IPS-11a (cell line): ENCODE measurements at regions not wholly inside any gene's neighbourhood (a gene's known extent, or its start where the extent isn't known, plus 50 kb on each side); places are given as distances from the start of the nearest gene placed in this dataset.

Experiments used
- H3K4me3 ChIP-seq: one replicate; pipeline ENCODE4 v1.5.1; 2013; ENCODE audit warnings: low read depth, low read length, control low read depth

- H3K4me3 ChIP-seq = no peak overlapping the region
These were observed 428.1 kb downstream of the PRDM2 start for GRCh38 chr1:14128096-14128495.

DNA sequence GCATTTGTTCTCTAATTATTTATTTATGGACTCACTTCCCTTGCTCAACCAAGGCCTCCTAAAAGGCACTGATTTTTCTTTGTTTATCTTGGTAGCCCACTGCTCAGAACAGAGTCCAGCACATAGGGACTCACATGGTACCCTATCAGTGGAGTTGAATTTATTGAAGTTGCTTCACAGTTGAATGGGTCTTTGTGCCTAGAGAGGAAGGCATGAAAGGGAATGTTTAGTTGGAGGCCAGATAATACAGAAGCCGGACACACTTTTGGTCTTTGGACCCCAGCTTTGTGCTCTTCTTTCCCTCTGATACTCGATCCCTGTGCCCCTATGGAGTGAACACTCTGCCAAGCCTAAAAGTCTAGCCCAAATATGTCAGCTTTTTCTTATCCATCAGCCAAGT lies 429.0 kb downstream of the PRDM2 start:
- H3K4me3 ChIP-seq = no peak overlapping the region

- H3K4me3 ChIP-seq = no peak overlapping the region
These were observed 435.1 kb downstream of the PRDM2 start for GRCh38 chr1:14135070-14135469.

DNA sequence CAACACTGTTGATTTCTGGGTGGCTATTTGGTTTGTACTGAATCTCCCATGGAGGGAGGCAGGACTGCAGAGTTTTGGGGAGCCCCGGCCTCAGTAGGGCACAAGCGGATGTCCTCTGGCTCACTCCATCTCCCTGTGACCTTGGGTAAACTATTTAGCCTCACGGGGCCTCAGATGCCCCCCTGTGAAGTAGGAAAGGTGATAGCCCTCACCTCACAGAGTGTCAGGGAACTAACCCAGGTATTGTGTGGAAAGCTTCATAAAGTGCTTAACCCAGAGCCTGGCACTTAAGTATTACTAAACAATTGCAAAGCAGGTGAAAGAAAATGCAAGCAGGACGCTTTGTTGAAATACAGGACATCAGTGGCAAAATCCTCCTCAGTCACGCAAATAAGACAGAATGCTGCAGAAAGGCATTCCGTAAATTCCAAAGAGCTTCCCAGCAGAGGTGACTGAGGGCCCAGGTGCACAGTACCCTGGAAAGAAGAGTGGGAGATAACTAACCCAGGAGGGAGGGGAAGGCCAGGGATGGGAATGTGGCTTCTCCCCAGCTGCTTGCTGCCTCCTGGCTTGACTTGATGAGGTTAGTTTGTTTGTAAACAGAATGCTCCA lies 436.3 kb downstream of the PRDM2 start:
- H3K4me3 ChIP-seq = no peak overlapping the region

GRCh38 chr1:14136881-14137280 lies 436.9 kb downstream of the PRDM2 start:
- H3K4me3 ChIP-seq = no peak overlapping the region

DNA sequence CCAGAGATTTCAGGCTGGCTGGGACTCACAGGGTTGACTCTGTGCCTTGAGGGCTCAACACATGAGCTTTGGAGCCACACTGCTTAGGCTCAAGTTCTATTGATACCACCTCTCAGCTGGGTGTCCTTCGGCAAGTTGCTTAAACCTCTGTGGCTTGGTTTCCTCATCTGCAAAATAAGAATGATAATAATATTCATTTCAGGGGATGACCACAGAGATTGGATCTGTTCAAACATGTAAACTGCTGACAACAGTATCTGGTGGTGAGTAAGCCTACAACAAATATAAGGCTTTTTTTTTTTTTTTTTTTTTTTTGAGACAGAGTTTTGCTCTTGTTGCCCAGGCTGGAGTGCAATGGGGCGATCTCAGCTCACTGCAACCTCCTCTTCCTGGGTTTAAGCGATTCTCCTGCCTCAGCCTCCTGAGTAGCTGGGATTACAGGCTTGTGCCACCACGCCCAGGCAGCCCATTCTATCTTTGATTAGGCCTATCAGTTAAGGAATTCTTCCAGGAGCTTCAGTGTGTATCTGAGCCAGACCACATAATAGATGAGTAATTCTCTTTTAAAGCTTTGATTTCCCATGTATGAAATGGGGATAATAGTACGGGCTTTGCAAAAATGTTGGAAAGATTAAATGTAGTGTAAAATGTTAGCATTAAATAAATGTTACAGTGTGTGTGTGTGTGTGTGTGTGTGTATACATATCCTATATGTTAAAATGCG lies 437.6 kb downstream of the PRDM2 start:
- no peak overlapping the region for H3K4me3 ChIP-seq

DNA sequence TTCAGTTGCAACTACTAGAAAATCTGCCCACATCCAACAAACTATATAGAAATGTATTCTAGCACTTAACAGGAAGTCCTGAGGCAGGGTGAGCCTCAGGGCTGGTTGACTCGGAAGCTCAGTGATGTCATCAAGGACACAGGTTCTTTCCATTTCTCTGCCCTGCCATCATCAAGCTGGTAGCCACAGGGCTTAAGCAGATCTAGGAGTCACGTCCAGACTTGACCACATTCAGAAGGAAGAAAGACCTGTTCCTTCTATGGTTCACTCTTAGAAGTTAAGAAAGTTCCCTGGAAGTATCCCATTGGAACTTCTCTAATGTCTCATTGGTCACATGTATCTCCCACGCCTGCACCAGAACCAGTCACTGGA lies 438.1 kb downstream of the PRDM2 start:
- no peak overlapping the region for H3K4me3 ChIP-seq

DNA sequence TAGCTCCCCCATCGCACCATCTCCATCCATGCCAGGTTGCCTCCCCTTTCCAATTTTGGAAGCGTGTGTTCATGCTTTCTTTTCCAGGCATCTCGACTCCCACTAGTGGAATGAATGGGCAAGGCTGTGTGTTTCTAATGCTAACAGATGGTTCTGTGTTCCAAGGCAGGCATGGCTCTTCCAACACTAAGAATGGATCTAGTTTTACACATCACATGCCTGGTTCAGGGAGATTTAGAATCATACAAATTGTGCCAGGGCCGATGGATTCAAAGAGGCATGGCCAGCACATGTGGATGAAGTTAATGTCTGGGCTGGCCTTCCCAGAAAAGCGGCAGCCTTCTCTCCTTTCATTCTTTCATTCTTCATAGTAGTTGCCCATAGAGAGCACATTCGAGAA lies 438.7 kb downstream of the PRDM2 start:
- H3K4me3 ChIP-seq = no peak overlapping the region

DNA sequence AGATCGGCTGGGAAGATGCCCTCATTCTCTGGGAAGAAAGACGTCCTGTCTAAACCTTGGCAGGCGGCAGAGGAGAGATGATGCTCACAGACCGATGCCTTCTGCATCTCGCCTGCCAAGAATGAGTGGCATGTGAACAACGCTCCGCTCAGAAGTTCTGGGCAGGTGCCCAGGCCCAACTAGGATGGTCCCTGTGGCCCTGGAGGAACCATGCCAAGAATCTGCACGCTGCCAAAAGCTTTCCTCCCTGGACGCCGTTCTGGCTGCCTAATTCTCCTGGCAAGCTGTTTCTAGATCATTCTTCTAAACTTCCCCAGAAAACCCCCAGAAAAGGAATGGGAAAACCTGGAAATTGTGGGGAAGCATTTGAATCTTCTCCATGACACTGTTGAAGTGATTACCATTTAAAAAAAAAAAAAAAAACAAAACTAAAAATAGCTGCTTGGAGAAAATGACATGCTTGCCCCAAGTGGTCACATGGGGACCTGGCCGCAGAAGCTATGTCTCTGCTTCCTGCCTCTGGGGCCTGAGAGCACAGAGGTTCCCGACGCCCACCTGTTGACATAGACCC lies 440.9 kb downstream of the PRDM2 start:
- H3K4me3 ChIP-seq = no peak overlapping the region

DNA sequence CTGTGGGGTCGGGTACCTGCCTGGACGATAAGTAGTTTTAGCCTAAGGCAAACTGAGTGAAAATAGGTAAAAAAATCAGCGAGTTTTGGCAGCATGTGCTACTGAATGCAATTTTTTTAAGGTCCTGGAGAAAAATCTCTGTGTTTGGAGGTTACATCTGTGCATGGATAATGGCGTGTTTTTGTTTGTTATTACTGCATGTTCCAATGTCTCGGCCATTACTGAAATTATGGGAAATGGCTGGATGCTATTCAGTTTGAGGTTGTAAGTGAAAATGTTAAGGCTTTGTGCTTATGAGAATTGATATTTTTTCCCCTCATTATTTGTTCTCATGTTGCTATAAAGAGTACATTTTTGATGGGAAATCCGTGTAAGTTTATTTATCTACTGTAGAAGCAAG lies 441.7 kb downstream of the PRDM2 start:
- no peak overlapping the region for H3K4me3 ChIP-seq

DNA sequence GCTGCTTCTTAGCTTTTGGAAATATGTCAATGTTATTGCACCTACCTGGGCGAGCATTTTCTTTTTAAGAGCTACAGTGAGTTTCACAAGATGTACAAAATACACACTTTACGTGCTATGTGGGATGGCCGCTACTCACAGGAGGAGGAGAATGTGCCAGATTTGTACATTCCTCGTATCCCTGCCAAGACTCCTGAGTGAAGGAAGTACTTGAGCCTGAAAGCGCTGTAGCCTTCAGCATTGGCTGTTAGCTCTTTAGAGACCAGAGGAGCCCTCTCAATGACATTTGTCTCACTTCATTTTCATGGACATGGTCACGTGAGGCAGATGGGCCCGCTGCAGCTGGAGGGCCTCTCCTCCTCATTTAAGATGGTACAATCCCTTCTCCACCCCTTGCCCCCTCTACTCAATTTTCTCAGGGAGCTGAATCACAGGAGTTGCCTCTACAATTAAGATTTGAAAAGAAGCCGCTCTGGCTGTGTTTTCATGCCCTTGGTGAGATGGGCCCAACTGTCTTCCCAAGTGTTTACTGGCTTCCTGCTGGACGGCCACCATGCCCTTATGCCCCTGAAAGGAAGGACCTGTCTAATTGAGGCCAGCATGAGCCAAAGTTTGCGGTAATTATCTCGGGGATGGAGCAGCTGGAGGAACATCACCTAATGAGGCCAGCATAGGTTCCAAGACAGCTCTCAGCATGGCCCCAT lies 442.6 kb downstream of the PRDM2 start:
- H3K4me3 ChIP-seq = no peak overlapping the region

GRCh38 chr1:14143777-14144176 lies 443.8 kb downstream of the PRDM2 start:
- H3K4me3 ChIP-seq = no peak overlapping the region

DNA sequence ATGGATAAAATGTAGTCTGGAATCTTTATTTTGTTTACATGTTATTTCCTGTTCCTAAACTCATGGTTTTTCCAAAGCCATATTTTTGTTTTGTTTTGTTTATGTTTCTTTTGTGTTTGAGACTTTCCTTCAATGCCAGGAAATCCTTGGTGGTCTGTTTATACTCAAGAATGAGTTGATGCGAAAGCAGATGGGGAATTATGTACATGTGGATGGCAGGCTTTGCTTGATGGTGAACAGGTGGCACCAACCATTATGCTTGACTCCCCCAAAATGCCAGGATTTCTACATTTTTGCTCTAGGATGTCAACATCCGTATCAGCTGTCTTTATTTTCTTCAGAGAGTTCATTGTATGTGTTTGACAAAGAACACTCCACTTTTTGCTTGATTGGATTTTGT lies 448.5 kb downstream of the PRDM2 start:
- no peak overlapping the region for H3K4me3 ChIP-seq

DNA sequence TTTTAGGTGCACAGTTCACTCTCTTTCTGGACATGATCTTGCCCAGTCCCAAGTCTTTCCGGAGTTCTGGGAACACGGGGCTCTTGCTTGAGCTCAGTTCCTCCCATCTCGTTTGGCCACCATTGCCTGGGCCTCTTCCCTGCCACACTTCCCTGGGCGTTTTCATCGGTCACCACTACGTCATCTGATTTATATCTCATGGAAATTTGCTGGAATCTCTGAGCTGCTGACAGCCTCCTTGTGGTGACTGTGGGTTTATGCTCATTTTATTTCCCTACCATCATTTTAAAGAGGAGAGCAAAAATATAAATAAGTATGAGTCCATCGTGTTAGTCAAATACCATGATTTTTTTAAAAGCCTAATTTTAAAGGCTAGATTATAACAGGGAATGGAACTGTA lies 449.1 kb upstream of the KAZN start:
- H3K4me3 ChIP-seq = no peak overlapping the region

GRCh38 chr1:14156543-14156942 lies 441.9 kb upstream of the KAZN start:
- H3K4me3 ChIP-seq = no peak overlapping the region

DNA sequence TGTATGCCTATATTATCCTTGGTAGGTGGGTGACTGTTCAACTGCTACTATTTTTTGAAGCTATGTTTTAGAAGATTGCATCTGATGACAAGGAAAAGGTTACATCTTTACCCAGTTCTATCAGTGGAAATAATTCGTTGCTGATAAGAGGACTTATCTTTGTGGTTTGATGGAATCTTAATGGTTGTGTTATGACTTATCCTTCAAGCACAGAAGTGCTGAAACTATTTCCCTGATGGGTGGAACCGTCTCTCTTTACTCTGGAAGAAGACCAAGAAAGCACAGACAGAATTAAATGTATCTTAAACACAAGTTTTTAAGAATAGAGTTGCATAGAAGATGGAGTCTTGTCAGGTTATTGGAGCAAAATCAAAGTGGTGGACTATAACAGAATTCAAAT lies 437.7 kb upstream of the KAZN start:
- no peak overlapping the region for H3K4me3 ChIP-seq

DNA sequence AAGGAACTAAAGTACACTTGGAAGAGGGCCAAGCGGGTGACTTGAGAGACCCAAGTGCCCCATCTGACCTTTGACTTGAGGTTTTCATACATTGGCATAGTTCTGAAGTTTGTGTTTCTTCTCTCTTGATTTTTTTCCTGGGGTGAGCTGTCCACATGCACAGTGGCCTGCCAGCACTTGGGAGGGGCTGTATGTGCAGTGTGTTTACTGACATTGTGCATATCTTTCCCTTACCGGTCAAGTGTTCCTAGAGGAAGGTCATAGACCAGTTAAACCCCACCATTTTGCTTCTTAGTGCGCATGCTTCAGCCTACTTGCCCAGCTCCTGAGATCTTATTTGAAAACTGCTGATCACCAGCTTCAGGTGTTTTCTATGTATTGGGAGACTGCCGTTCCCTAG lies 435.2 kb upstream of the KAZN start:
- H3K4me3 ChIP-seq = no peak overlapping the region

GRCh38 chr1:14165371-14165801 lies 433.1 kb upstream of the KAZN start:
- no peak overlapping the region for H3K4me3 ChIP-seq

- no peak overlapping the region for H3K4me3 ChIP-seq
These were observed 430.6 kb upstream of the KAZN start for GRCh38 chr1:14167884-14168283.

- no peak overlapping the region for H3K4me3 ChIP-seq
These were observed 430.0 kb upstream of the KAZN start for GRCh38 chr1:14168326-14169063.

DNA sequence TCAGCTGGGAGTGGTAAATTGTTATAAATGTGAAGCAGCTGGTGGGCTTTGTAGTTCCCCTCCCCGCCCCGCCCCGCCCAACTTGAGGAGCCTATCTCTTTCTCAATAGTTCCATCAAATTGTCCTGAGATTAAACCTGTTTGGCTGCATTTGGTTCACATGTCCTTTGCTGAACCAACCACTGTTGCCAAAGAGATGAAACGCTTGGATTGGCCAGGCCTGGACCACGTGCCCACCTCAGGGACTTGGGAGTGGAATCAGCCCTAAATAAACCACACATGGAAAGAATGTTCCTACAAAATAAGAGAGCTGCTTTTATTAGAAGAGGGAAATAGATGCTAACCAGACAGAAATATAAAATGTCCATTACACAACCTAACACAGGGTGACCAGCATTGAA lies 424.9 kb upstream of the KAZN start:
- H3K4me3 ChIP-seq = no peak overlapping the region
